Endodermal cell (in vitro differentiated cells): ENCODE measurements at regions not wholly inside any gene's neighbourhood (a gene's known extent, or its start where the extent isn't known, plus 50 kb on each side); places are given as distances from the start of the nearest gene placed in this dataset.
A peak's percentile ranks its signal among the peaks of the same experiment; 100 is the strongest.

Source experiments
- DNase-seq: peaks from one replicate; pipeline ENCODE4 v3.0.0-alpha.2; 2017
- H3K27ac ChIP-seq: 2 replicates; pipeline ENCODE4 v1.5.1; 2013; ENCODE audit warnings: mild to moderate bottlenecking, low read depth, low read length, moderate library complexity
- H3K27me3 ChIP-seq: 2 replicates; pipeline ENCODE4 v1.6.1; 2013; ENCODE audit warnings: mild to moderate bottlenecking, low read length, moderate library complexity; ENCODE audit not compliant: insufficient read depth, control insufficient read depth, poor library complexity, severe bottlenecking
- H3K36me3 ChIP-seq: 2 replicates; pipeline ENCODE4 v1.7.0; 2013; ENCODE audit warnings: mild to moderate bottlenecking, low read length, moderate library complexity; ENCODE audit not compliant: control insufficient read depth, insufficient read depth
- H3K4me1 ChIP-seq: one replicate; pipeline ENCODE4 v1.7.0; 2013; ENCODE audit warnings: low read length; ENCODE audit not compliant: control insufficient read depth, insufficient read depth
- H3K4me3 ChIP-seq: 2 replicates; pipeline ENCODE4 v1.5.1; 2013; ENCODE audit warnings: mild to moderate bottlenecking, low read length, moderate library complexity
- H3K9ac ChIP-seq: 2 replicates; pipeline ENCODE4 v1.6.1; 2013; ENCODE audit warnings: mild to moderate bottlenecking, low read length, moderate library complexity; ENCODE audit not compliant: poor library complexity, severe bottlenecking; ENCODE audit errors: extremely low read depth
- H3K9me3 ChIP-seq: 2 replicates; pipeline ENCODE4 v1.6.1; 2013; ENCODE audit warnings: mild to moderate bottlenecking, low read length, moderate library complexity; ENCODE audit not compliant: control insufficient read depth
- H3K27ac Mint-ChIP-seq: 2 replicates; pipeline ENCODE4 v1.8.0; 2020; ENCODE audit warnings: mixed read lengths
- H3K27me3 Mint-ChIP-seq: 2 replicates; pipeline ENCODE4 v1.8.0; 2021; ENCODE audit warnings: mild to moderate bottlenecking, mixed read lengths; ENCODE audit not compliant: insufficient read depth
- H3K36me3 Mint-ChIP-seq: 2 replicates; pipeline ENCODE4 v1.8.0; 2020; ENCODE audit warnings: low read depth, mixed read lengths
- H3K4me1 Mint-ChIP-seq: 2 replicates; pipeline ENCODE4 v1.8.0; 2020; ENCODE audit warnings: mixed read lengths
- H3K4me3 Mint-ChIP-seq: 2 replicates; pipeline ENCODE4 v1.8.0; 2020; ENCODE audit warnings: mild to moderate bottlenecking, moderate library complexity, mixed read lengths
- H3K9me3 Mint-ChIP-seq: 2 replicates; pipeline ENCODE4 v1.8.0; 2020; ENCODE audit warnings: mild to moderate bottlenecking, mixed read lengths
- CTCF ChIP-seq: fragments of 200-600 bp; sonication (generic); conservative IDR thresholded peaks from 2 replicates; pipeline ENCODE4 v1.5.0; 2021; ENCODE audit warnings: antibody characterized with exemption, mild to moderate bottlenecking
- WGBS, 2 experiments: methylation state at CpG; one replicate each; pipeline versions ENCODE4 v1.1.5 to v1.1.7; 2013; ENCODE audit warnings: missing lambda C conversion rate in 2 of 2, mixed read lengths in 1 of 2; ENCODE audit not compliant: insufficient coverage in 1 of 2, insufficient read length in 1 of 2; 5-methylcytosine and 5-hydroxymethylcytosine counted together

DNA sequence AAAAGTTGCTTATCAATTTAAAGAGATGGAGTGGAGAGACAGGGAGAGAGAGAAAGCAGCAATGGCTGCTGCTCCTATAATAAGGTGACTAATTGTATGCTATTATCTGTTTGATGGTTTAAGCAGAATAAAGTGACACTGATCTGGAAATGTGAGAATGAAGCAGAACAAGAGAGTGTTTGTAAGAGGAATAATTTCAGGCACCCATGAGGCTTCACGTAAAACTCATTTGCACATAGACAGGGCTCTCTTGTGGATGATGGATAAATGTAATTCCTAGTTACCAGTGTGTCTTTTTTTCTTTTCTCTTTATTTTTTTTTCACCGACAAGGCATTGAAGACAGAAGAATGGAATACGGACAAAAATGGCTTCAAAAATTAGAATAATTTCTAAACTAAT, 228.8 kb upstream of the TYRP1 start:
- no peak for DNase-seq
- H3K36me3 Mint-ChIP-seq, result peaks cover 11% of the 10 kb centered on the region
- H3K27ac ChIP-seq, result no peak overlapping the region
- 43 to 54% methylated on average over 1 to 3 of the region's 3 CpGs for WGBS, 2 experiments
- no peaks in the 10 kb centered on the region for H3K27me3 ChIP-seq
- H3K27me3 Mint-ChIP-seq, result no peaks in the 10 kb centered on the region
- H3K36me3 ChIP-seq, result no peaks in the 10 kb centered on the region
- peaks cover 4% of the 10 kb centered on the region for H3K4me1 ChIP-seq
- peaks cover 24% of the 10 kb centered on the region for H3K9me3 ChIP-seq
- no peak overlapping the region for H3K27ac Mint-ChIP-seq
- peaks cover 41% of the 10 kb centered on the region for H3K4me1 Mint-ChIP-seq
- TF ChIP-seq CTCF, result no peak
- H3K9me3 Mint-ChIP-seq, result peaks cover 24% of the 10 kb centered on the region
- no peak overlapping the region for H3K4me3 Mint-ChIP-seq
- no peak overlapping the region for H3K9ac ChIP-seq
- H3K4me3 ChIP-seq, result peak overlapping the region; percentile 20

- Histone ChIP-seq H3K36me3 (no peaks in the 10 kb centered on the region), H3K27me3 (no peaks in the 10 kb centered on the region), H3K9me3 (peaks cover 23% of the 10 kb centered on the region), H3K9ac (no peak overlapping the region), H3K27ac (no peak overlapping the region), H3K4me1 (peaks cover 4% of the 10 kb centered on the region), H3K4me3 (peak overlapping the region; percentile 20)
- H3K27me3 Mint-ChIP-seq, result no peaks in the 10 kb centered on the region
- H3K4me1 Mint-ChIP-seq, result peaks cover 41% of the 10 kb centered on the region
- TF ChIP-seq CTCF, result peak; percentile 93
- H3K27ac Mint-ChIP-seq, result no peak overlapping the region
- 0% methylated on average over 2 of the region's 2 CpGs; no CpG with 5 or more reads in 1 of the 2 experiments for WGBS, 2 experiments
- H3K36me3 Mint-ChIP-seq, result peaks cover 11% of the 10 kb centered on the region
- H3K4me3 Mint-ChIP-seq, result no peak overlapping the region
- no peak for DNase-seq
- peaks cover 20% of the 10 kb centered on the region for H3K9me3 Mint-ChIP-seq
Measured at GRCh38 chr9:12464910-12465512, 228.2 kb upstream of the TYRP1 start.

DNA sequence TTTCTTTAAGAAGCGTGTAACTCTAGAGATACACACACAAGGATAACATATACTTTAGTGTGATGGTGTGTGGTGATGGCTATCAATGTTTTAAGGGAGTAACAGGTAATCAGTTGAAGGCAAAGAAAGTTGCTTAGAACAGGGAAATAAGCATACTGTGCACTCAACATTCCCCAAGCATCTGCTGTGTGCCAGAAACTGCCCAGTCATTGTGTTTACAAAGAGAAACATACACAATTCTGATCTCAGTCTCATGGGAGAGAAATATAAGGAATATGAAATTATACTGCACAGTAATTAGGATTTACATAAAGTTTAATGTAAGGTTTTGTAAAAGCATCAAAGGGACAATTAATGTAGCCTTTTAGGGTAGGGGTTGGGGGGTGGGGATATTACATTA, 224.1 kb upstream of the TYRP1 start:
- no peaks in the 10 kb centered on the region for H3K36me3 ChIP-seq
- 100% methylated on average over 1 of the region's 1 CpG; no CpG with 5 or more reads in 1 of the 2 experiments for WGBS, 2 experiments
- no peak overlapping the region for H3K9ac ChIP-seq
- H3K27ac ChIP-seq, result no peak overlapping the region
- DNase-seq, result no peak
- peaks cover 21% of the 10 kb centered on the region for H3K4me1 Mint-ChIP-seq
- no peaks in the 10 kb centered on the region for H3K36me3 Mint-ChIP-seq
- H3K4me3 Mint-ChIP-seq, result no peak overlapping the region
- no peaks in the 10 kb centered on the region for H3K4me1 ChIP-seq
- no peaks in the 10 kb centered on the region for H3K27me3 Mint-ChIP-seq
- H3K27ac Mint-ChIP-seq, result no peak overlapping the region
- H3K4me3 ChIP-seq, result no peak overlapping the region
- peaks cover 2% of the 10 kb centered on the region for H3K9me3 Mint-ChIP-seq
- no peak for TF ChIP-seq CTCF
- H3K27me3 ChIP-seq, result no peaks in the 10 kb centered on the region
- H3K9me3 ChIP-seq, result no peaks in the 10 kb centered on the region
